ENCODE measurements at regions not wholly inside any gene's neighbourhood (a gene's known extent, or its start where the extent isn't known, plus 50 kb on each side); places are given as distances from the start of the nearest gene placed in this dataset.

GRCh38 chr6:92634561-92634960, 784.8 kb downstream of the EPHA7 start:
- Histone ChIP-seq H3K27ac (replicated peaks) (no peak overlapping the region), H3K4me3 (replicated peaks; ENCODE audit: insufficient read depth, low read length) (no peak overlapping the region), H3K27me3 (ENCODE audit: insufficient read depth, poor library complexity, severe bottlenecking) (no peaks in the 10 kb centered on the region)
- no peak for DNase-seq (ENCODE audit: low read depth in 1 of 2, low spot score in 1 of 2)
- TF ChIP-seq POLR2AphosphoS5 (IDR thresholded peaks at IDR 0.05; ENCODE audit: low read depth) (no peak), REST (IDR thresholded peaks at IDR 0.05; ENCODE audit: insufficient replicate concordance, low read depth) (no peak), GABPA (IDR thresholded peaks at IDR 0.05; ENCODE audit: low read depth) (no peak), SPI1 (IDR thresholded peaks at IDR 0.05; ENCODE audit: borderline replicate concordance, low read depth) (no peak), CTCF (IDR thresholded peaks at IDR 0.05; ENCODE audit: insufficient read depth, low read length) (no peak)

GRCh38 chr6:92623431-92623830, 795.9 kb downstream of the EPHA7 start:
- no peak for TF ChIP-seq GABPA (IDR thresholded peaks at IDR 0.05; ENCODE audit: low read depth)
- no peak for TF ChIP-seq SPI1 (IDR thresholded peaks at IDR 0.05; ENCODE audit: borderline replicate concordance, low read depth)
- TF ChIP-seq POLR2AphosphoS5 (IDR thresholded peaks at IDR 0.05; ENCODE audit: low read depth): no peak
- TF ChIP-seq CTCF (IDR thresholded peaks at IDR 0.05; ENCODE audit: insufficient read depth, low read length): no peak
- TF ChIP-seq REST (IDR thresholded peaks at IDR 0.05; ENCODE audit: insufficient replicate concordance, low read depth): no peak
- no peaks in the 10 kb centered on the region for H3K27me3 ChIP-seq (ENCODE audit: insufficient read depth, poor library complexity, severe bottlenecking)
- no peak for DNase-seq (ENCODE audit: low read depth in 1 of 2, low spot score in 1 of 2)
- H3K27ac ChIP-seq (replicated peaks): no peak overlapping the region
- no peak overlapping the region for H3K4me3 ChIP-seq (replicated peaks; ENCODE audit: insufficient read depth, low read length)

- Histone ChIP-seq H3K4me3 (replicated peaks; ENCODE audit: insufficient read depth, low read length) (no peak overlapping the region), H3K27ac (replicated peaks) (no peak overlapping the region), H3K27me3 (ENCODE audit: insufficient read depth, poor library complexity, severe bottlenecking) (no peaks in the 10 kb centered on the region)
- TF ChIP-seq REST (IDR thresholded peaks at IDR 0.05; ENCODE audit: insufficient replicate concordance, low read depth): no peak
- no peak for TF ChIP-seq GABPA (IDR thresholded peaks at IDR 0.05; ENCODE audit: low read depth)
- TF ChIP-seq SPI1 (IDR thresholded peaks at IDR 0.05; ENCODE audit: borderline replicate concordance, low read depth): no peak
- TF ChIP-seq POLR2AphosphoS5 (IDR thresholded peaks at IDR 0.05; ENCODE audit: low read depth): no peak
- TF ChIP-seq CTCF (IDR thresholded peaks at IDR 0.05; ENCODE audit: insufficient read depth, low read length): no peak
- DNase-seq (ENCODE audit: low read depth in 1 of 2, low spot score in 1 of 2): no peak
Observed at GRCh38 chr6:92617721-92618120, 801.6 kb downstream of the EPHA7 start.
